Bronchial epithelial cell (primary cell): ENCODE measurements at regions not wholly inside any gene's neighbourhood (a gene's known extent, or its start where the extent isn't known, plus 50 kb on each side); places are given as distances from the start of the nearest gene placed in this dataset.

Experiments used
- DNase-seq: peaks from one replicate; pipeline ENCODE4 v3.0.0-alpha.2; 2010; ENCODE audit warnings: low read depth
- FAIRE-seq: peaks from 2 replicates; lab custom pipeline; 2011; peaks lifted over from hg19 to GRCh38; lab: Jason Lieb, UNC
- H3K27me3 ChIP-seq: 2 replicates; pipeline ENCODE4 v1.5.1; 2011; ENCODE audit warnings: low read length; ENCODE audit not compliant: control insufficient read depth, insufficient read depth
- H3K36me3 ChIP-seq: 2 replicates; pipeline ENCODE4 v1.5.1; 2011; ENCODE audit warnings: low read length; ENCODE audit not compliant: control insufficient read depth, insufficient read depth
- H3K4me3 ChIP-seq: 2 replicates; pipeline ENCODE4 v1.5.1; 2011; ENCODE audit warnings: mild to moderate bottlenecking, low read depth, low read length, control low read depth
- TF ChIP-seq, protein P1 (sequence below): IDR thresholded peaks from 2 replicates; pipeline ENCODE4 v1.5.1; 2011; ENCODE audit warnings: mild to moderate bottlenecking, moderate library complexity, low read length, control low read depth, inconsistent platforms; ENCODE audit not compliant: insufficient read depth, severe bottlenecking

DNA sequence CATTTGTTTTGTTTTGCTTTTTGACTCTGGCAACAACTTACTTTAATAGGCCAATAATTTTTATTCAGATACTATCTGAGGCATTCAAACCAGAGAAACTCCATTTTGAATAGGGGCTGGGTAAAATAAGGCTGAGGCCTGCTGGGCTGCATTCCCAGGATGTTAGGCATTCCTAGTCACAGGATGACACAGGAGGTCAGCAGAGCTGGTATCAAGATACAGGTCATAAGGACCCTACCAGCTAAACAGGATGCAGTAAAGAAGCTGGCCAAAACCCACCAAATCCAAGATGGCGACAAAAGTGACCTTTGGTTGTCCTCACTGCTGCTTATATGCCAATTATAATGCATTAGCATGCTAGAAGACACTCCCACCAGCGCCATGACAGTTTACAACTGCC lies 102.2 kb upstream of the XPO1 start:
- FAIRE-seq, result no peak
- peak; percentile 46 for DNase-seq
- Histone ChIP-seq H3K36me3 (no peaks in the 10 kb centered on the region), H3K4me3 (no peak overlapping the region), H3K27me3 (no peaks in the 10 kb centered on the region)
- TF ChIP-seq, protein P1, sequence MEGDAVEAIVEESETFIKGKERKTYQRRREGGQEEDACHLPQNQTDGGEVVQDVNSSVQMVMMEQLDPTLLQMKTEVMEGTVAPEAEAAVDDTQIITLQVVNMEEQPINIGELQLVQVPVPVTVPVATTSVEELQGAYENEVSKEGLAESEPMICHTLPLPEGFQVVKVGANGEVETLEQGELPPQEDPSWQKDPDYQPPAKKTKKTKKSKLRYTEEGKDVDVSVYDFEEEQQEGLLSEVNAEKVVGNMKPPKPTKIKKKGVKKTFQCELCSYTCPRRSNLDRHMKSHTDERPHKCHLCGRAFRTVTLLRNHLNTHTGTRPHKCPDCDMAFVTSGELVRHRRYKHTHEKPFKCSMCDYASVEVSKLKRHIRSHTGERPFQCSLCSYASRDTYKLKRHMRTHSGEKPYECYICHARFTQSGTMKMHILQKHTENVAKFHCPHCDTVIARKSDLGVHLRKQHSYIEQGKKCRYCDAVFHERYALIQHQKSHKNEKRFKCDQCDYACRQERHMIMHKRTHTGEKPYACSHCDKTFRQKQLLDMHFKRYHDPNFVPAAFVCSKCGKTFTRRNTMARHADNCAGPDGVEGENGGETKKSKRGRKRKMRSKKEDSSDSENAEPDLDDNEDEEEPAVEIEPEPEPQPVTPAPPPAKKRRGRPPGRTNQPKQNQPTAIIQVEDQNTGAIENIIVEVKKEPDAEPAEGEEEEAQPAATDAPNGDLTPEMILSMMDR, result no peak

DNA sequence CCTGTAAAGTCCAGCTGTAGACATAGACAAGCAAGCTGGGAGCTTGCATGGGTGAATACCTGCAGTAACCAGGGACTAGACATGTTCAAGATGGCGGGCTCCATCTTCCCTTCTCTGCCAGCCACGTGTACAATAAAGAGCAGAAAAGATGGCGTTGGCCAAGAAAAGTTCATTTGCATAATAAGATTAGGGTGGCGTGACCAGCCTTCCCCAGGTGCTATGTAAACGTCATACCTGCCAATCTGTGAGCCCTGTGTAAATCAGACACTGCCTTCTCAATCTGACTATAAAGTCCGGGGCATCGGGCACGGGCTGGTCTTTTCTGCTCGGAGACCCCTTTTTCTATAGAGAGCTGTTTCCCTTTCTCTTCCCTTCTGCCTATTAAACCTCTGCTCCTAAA lies 101.6 kb upstream of the XPO1 start:
- Histone ChIP-seq H3K27me3 (no peaks in the 10 kb centered on the region), H3K4me3 (no peak overlapping the region), H3K36me3 (no peaks in the 10 kb centered on the region)
- FAIRE-seq (no peak), DNase-seq (no peak)
- TF ChIP-seq, protein P1, result no peak

DNA sequence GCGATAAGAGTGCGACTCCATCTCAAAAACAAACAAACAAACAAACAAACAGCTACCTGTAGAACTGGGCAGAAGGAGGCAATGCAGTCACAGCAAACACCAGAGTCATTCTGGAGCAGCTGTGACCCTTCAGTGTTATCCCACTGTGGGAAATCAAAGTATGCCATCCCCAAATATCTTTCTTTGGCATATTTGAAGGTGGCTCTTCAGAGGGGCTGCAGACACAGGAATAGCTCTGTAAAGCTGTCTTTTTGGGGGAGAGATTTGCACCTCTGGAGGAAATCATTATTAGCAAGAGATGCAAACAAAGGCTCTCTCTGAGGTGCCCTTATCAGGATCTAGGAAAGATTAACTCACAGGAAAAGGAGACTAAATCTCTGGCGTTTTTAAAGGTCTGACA lies 98.5 kb upstream of the XPO1 start:
- H3K27me3 ChIP-seq, result no peaks in the 10 kb centered on the region
- no peak for FAIRE-seq
- DNase-seq, result no peak
- TF ChIP-seq, protein P1, result no peak
- H3K36me3 ChIP-seq, result no peaks in the 10 kb centered on the region
- no peak overlapping the region for H3K4me3 ChIP-seq

DNA sequence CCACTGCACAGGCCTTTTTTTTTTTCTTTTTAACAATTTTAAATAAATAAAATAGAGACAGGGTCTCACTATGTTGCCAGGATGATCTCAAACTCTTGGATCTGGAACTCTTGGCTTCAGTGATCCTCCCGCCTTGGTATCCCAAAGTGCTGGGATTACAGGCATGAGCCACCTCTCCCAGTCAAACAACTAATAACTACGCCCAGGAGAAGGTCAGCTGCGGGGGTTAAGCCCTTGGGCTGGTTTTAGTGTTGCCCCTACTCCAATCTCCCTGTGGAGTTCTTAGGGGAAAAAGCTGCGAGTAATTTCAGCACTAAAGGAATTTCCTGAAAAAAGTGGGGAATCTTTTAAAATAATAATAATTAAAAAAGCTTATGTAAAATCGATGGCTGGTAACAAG lies 96.4 kb upstream of the XPO1 start:
- no peak for FAIRE-seq
- H3K27me3 ChIP-seq, result no peaks in the 10 kb centered on the region
- H3K4me3 ChIP-seq, result no peak overlapping the region
- no peaks in the 10 kb centered on the region for H3K36me3 ChIP-seq
- TF ChIP-seq, protein P1, result no peak
- DNase-seq, result no peak

DNA sequence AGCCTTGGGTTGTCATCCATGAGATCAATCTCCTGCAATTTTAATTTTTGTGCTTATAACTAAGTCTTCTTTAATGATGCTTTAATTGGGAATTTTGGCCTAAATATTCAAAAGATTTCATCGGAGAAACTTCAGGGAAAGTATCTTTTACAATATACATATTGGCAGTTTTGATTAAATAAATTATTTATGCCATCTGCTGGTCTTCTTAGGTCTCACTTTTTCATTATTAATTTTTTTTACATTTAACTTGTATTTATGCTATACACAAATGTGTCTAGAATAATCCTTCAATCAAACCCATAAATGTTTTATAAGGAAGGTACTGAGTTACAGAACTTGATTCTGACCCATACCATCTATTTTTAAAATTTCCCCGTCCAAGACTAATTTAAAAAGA lies 95.1 kb upstream of the XPO1 start:
- H3K36me3 ChIP-seq, result no peaks in the 10 kb centered on the region
- no peaks in the 10 kb centered on the region for H3K27me3 ChIP-seq
- DNase-seq, result no peak
- H3K4me3 ChIP-seq, result no peak overlapping the region
- no peak for FAIRE-seq
- TF ChIP-seq, protein P1, result no peak
